IMR-90 (cell line): ENCODE measurements at regions not wholly inside any gene's neighbourhood (a gene's known extent, or its start where the extent isn't known, plus 50 kb on each side); places are given as distances from the start of the nearest gene placed in this dataset.

ENCODE experiments used
- ATAC-seq: fragments of 200-7000 bp; cut with Tn5 transposase; 2 replicates; pipeline ENCODE4 v1.9.1; 2020; ENCODE audit warnings: low read depth, mild to moderate bottlenecking, moderate library complexity
- BruUV-seq: library from RNA; stranded (reverse); fragments of 400-500 nt; replicated peaks from 2 replicates; lab custom pipeline; 2021; lab: Mats Ljungman, UMichigan
- CTCF ChIA-PET: fragments of 300-600 bp; formaldehyde crosslinking; extraction: SDS; loops from one replicate; lab custom pipeline; 2021; ENCODE audit warnings: antibody characterized with exemption; lab: Yijun Ruan, JAX
- POLR2A ChIA-PET: fragments of 300-600 bp; sonication (Branson Sonifier 250); formaldehyde crosslinking; loops from one replicate; lab custom pipeline; 2022; ENCODE audit warnings: antibody characterized with exemption; ENCODE audit not compliant: unreplicated experiment; lab: Charles Lee
- DNase-seq: peaks from one replicate; pipeline ENCODE4 v3.0.0; 2013
- H2AFZ ChIP-seq: replicated peaks from 2 replicates; pipeline ENCODE3; 2013; ENCODE audit warnings: low read length, mild to moderate bottlenecking; ENCODE audit not compliant: poor library complexity
- H2AK5ac ChIP-seq: 2 replicates; pipeline ENCODE4 v1.6.1; 2013; ENCODE audit warnings: low read depth, low read length, inconsistent platforms
- H2AK9ac ChIP-seq: replicated peaks from 2 replicates; pipeline ENCODE3; 2013; ENCODE audit warnings: mild to moderate bottlenecking, low read depth, low read length, moderate library complexity; ENCODE audit not compliant: poor library complexity
- H2BK120ac ChIP-seq: 2 replicates; pipeline ENCODE4 v1.6.1; 2013; ENCODE audit warnings: low read depth, low read length, inconsistent platforms
- H2BK15ac ChIP-seq: 3 replicates; pipeline ENCODE4 v1.6.1; 2013; ENCODE audit warnings: low read depth, low read length, inconsistent platforms
- H2BK20ac ChIP-seq: 2 replicates; pipeline ENCODE4 v1.6.1; 2013; ENCODE audit warnings: low read depth, mild to moderate bottlenecking, inconsistent platforms, low read length, moderate library complexity
- H2BK5ac ChIP-seq: 2 replicates; pipeline ENCODE4 v1.6.1; 2013; ENCODE audit warnings: mild to moderate bottlenecking, low read depth, low read length, inconsistent platforms; ENCODE audit not compliant: poor library complexity, severe bottlenecking
- H3K14ac ChIP-seq: replicated peaks from 2 replicates; pipeline ENCODE4 v1.6.1; 2013; ENCODE audit warnings: low read depth, low read length, inconsistent platforms
- H3K18ac ChIP-seq: 2 replicates; pipeline ENCODE4 v1.6.1; 2013; ENCODE audit warnings: low read depth, low read length, control low read depth
- H3K23ac ChIP-seq: 2 replicates; pipeline ENCODE4 v1.6.1; 2013; ENCODE audit warnings: low read depth, low read length, inconsistent platforms
- H3K27ac ChIP-seq: 2 replicates; pipeline ENCODE4 v1.5.1; 2013; ENCODE audit warnings: mild to moderate bottlenecking, control low read depth, low read length; ENCODE audit not compliant: insufficient read depth
- H3K27me3 ChIP-seq: 2 replicates; pipeline ENCODE4 v1.6.1; 2013; ENCODE audit warnings: low read length; ENCODE audit not compliant: control insufficient read depth, insufficient read depth
- H3K36me3 ChIP-seq: 2 replicates; pipeline ENCODE4 v1.6.1; 2013; ENCODE audit warnings: low read length, mixed read lengths; ENCODE audit not compliant: control insufficient read depth, insufficient read depth
- H3K4ac ChIP-seq: 2 replicates; pipeline ENCODE4 v1.6.1; 2013; ENCODE audit warnings: low read depth, low read length, inconsistent platforms
- H3K4me1 ChIP-seq: 2 replicates; pipeline ENCODE4 v1.6.1; 2013; ENCODE audit warnings: low read length, mixed read lengths; ENCODE audit not compliant: control insufficient read depth, insufficient read depth
- H3K4me2 ChIP-seq: 2 replicates; pipeline ENCODE4 v1.6.1; 2013; ENCODE audit warnings: low read depth, mild to moderate bottlenecking, control low read depth, low read length, moderate library complexity
- H3K4me3 ChIP-seq: 2 replicates; pipeline ENCODE4 v1.5.1; 2013; ENCODE audit warnings: low read depth, mild to moderate bottlenecking, control low read depth, low read length, moderate library complexity; ENCODE audit not compliant: insufficient read depth
- H3K56ac ChIP-seq: 2 replicates; pipeline ENCODE4 v1.6.1; 2013; ENCODE audit warnings: low read length, inconsistent platforms; ENCODE audit not compliant: insufficient read depth; ENCODE audit errors: extremely low read depth
- H3K79me1 ChIP-seq, 2 experiments: 2 replicates each; pipeline ENCODE4 v1.6.1; 2013; ENCODE audit warnings: low read length in 2 of 2, inconsistent platforms in 1 of 2, low read depth in 1 of 2
- H3K9ac ChIP-seq: 2 replicates; pipeline ENCODE4 v1.6.1; 2013; ENCODE audit warnings: low read depth, low read length, control low read depth
- H3K9me1 ChIP-seq: 2 replicates; pipeline ENCODE4 v1.6.1; 2013; ENCODE audit warnings: low read length, inconsistent platforms; ENCODE audit not compliant: insufficient read depth
- H3K9me3 ChIP-seq: 2 replicates; pipeline ENCODE4 v1.6.1; 2013; ENCODE audit warnings: low read length; ENCODE audit not compliant: control insufficient read depth, insufficient read depth
- H4K20me1 ChIP-seq: 2 replicates; pipeline ENCODE4 v1.6.1; 2013; ENCODE audit warnings: low read length, inconsistent platforms; ENCODE audit not compliant: insufficient read depth
- H4K5ac ChIP-seq: 2 replicates; pipeline ENCODE4 v1.6.1; 2013; ENCODE audit warnings: mild to moderate bottlenecking, low read depth, low read length, control low read depth
- H4K8ac ChIP-seq, 2 experiments: 2 replicates each; pipeline ENCODE4 v1.6.1; 2013; ENCODE audit warnings: low read depth in 2 of 2, low read length in 2 of 2, control low read depth in 1 of 2, inconsistent platforms in 1 of 2
- H4K91ac ChIP-seq: 2 replicates; pipeline ENCODE4 v1.6.1; 2013; ENCODE audit warnings: low read depth, low read length, inconsistent platforms; ENCODE audit not compliant: insufficient read depth
- BHLHE40 ChIP-seq: fragments of 150-350 bp; IDR thresholded peaks from 2 replicates; pipeline ENCODE4 v1.6.1; 2016; ENCODE audit warnings: mild to moderate bottlenecking, low read depth, low read length
- CEBPB ChIP-seq: IDR thresholded peaks from 2 replicates; pipeline ENCODE4 v1.6.1; 2012; ENCODE audit warnings: low read depth, low read length, improper control_type of control experiment
- CHD1 ChIP-seq: IDR thresholded peaks from 2 replicates; pipeline ENCODE4 v1.6.1; 2012; ENCODE audit warnings: low read depth, low read length, improper control_type of control experiment
- CTCF ChIP-seq: conservative IDR thresholded peaks from 2 replicates; pipeline ENCODE4 v1.5.1; 2012; ENCODE audit warnings: mild to moderate bottlenecking, low read depth, low read length, improper control_type of control experiment
- ELK1 ChIP-seq: fragments of 150-350 bp; IDR thresholded peaks from 2 replicates; pipeline ENCODE4 v1.6.1; 2016; ENCODE audit warnings: low read depth, mild to moderate bottlenecking, low read length, moderate library complexity, borderline replicate concordance
- FOS ChIP-seq: fragments of 150-350 bp; IDR thresholded peaks from 2 replicates; pipeline ENCODE4 v1.6.1; 2016; ENCODE audit warnings: low read depth, low read length
- MAFK ChIP-seq: IDR thresholded peaks from 2 replicates; pipeline ENCODE4 v1.6.1; 2012; ENCODE audit warnings: low read depth, low read length, improper control_type of control experiment
- MAZ ChIP-seq: IDR thresholded peaks from 2 replicates; pipeline ENCODE4 v1.6.1; 2012; ENCODE audit warnings: low read depth, mild to moderate bottlenecking, low read length, improper control_type of control experiment, moderate library complexity, borderline replicate concordance
- MXI1 ChIP-seq: IDR thresholded peaks from 2 replicates; pipeline ENCODE4 v1.6.1; 2012; ENCODE audit warnings: low read depth, mild to moderate bottlenecking, low read length, moderate library complexity, borderline replicate concordance
- NFE2L2 ChIP-seq: fragments of 150-350 bp; IDR thresholded peaks from 2 replicates; pipeline ENCODE4 v1.6.1; 2016; ENCODE audit warnings: low read depth, mild to moderate bottlenecking, low read length
- POLR2A ChIP-seq: IDR thresholded peaks from 2 replicates; pipeline ENCODE4 v1.6.1; 2012; ENCODE audit warnings: mild to moderate bottlenecking, low read depth, low read length
- RAD21 ChIP-seq: IDR thresholded peaks from 2 replicates; pipeline ENCODE4 v1.6.1; 2012; ENCODE audit warnings: low read length, improper control_type of control experiment
- RCOR1 ChIP-seq: IDR thresholded peaks from 2 replicates; pipeline ENCODE4 v1.6.1; 2012; ENCODE audit warnings: mild to moderate bottlenecking, low read length, improper control_type of control experiment; ENCODE audit not compliant: insufficient replicate concordance
- RFX5 ChIP-seq: IDR thresholded peaks from 2 replicates; pipeline ENCODE4 v1.8.0; 2012; ENCODE audit warnings: low read depth, mild to moderate bottlenecking, low read length, moderate library complexity
- SMC3 ChIP-seq: fragments of 150-350 bp; IDR thresholded peaks from 2 replicates; pipeline ENCODE4 v1.6.1; 2016; ENCODE audit warnings: low read depth, mild to moderate bottlenecking, antibody characterized with exemption, low read length, moderate library complexity
- USF2 ChIP-seq: fragments of 150-350 bp; IDR thresholded peaks from 2 replicates; pipeline ENCODE4 v1.6.1; 2017; ENCODE audit warnings: mild to moderate bottlenecking, antibody characterized with exemption, low read length, low read depth
- WGBS, 2 experiments: methylation state at CpG; one replicate each; pipeline versions ENCODE4 v1.1.5 to v1.1.7; 2013; ENCODE audit warnings: missing lambda C conversion rate in 2 of 2; ENCODE audit not compliant: insufficient read length in 1 of 2; ENCODE audit errors: extremely low coverage in 2 of 2; 5-methylcytosine and 5-hydroxymethylcytosine counted together
- dilution Hi-C: fragments of 300-500 bp; cut with HindIII; formaldehyde crosslinking; loops from one replicate; pipeline ENCODE4 v1.14.3; 2018; ENCODE audit warnings: low sequenced_read_pairs; ENCODE audit not compliant: unreplicated experiment
- in situ Hi-C: fragments of 300-500 bp; cut with MboI; formaldehyde crosslinking; loops from 3 replicates; pipeline ENCODE4 v1.14.3; 2019; ENCODE audit warnings: low sequenced_read_pairs, inconsistent platforms, mixed read lengths
- intact Hi-C: fragments of 100-400 bp; cut with micrococcal nuclease; formaldehyde crosslinking; loops from 2 replicates; pipeline ENCODE4 v1.10.0; 2022

GRCh38 chr18:66440433-66440832 is 163.5 kb downstream of the CDH19 start:
- H3K27me3 ChIP-seq: no peaks in the 10 kb centered on the region
- H2AFZ ChIP-seq: no peak overlapping the region
- H4K20me1 ChIP-seq: no peaks in the 10 kb centered on the region
- no peak overlapping the region for H3K14ac ChIP-seq
- in situ Hi-C loops (no loop called here), intact Hi-C loops (no loop called here), dilution Hi-C loops (no loop called here)
- H4K91ac ChIP-seq: no peak overlapping the region
- H3K9ac ChIP-seq: no peak overlapping the region
- no peak overlapping the region for H3K56ac ChIP-seq
- H3K4me2 ChIP-seq: no peak overlapping the region
- no peak overlapping the region for H3K18ac ChIP-seq
- H2BK15ac ChIP-seq: no peak overlapping the region
- no peak overlapping the region for H2BK120ac ChIP-seq
- no peaks in the 10 kb centered on the region for H3K79me1 ChIP-seq
- H2BK20ac ChIP-seq: no peak overlapping the region
- no peak overlapping the region for H4K5ac ChIP-seq
- H3K4ac ChIP-seq: no peak overlapping the region
- BruUV-seq: no TSS peak
- no peak overlapping the region for H2AK5ac ChIP-seq
- H3K27ac ChIP-seq: no peak overlapping the region
- H2AK9ac ChIP-seq: no peak overlapping the region
- H3K9me3 ChIP-seq: peaks cover 12% of the 10 kb centered on the region
- DNase-seq (no peak), ATAC-seq (no peak)
- no peaks in the 10 kb centered on the region for H3K4me1 ChIP-seq
- H3K9me1 ChIP-seq: no peaks in the 10 kb centered on the region
- no peak overlapping the region for H2BK5ac ChIP-seq
- no peak overlapping the region for H4K8ac ChIP-seq
- 27% methylated on average over 2 of the region's 6 CpGs; no CpG with 5 or more reads in 1 of the 2 experiments for WGBS, 2 experiments
- TF ChIP-seq BHLHE40 (no peak), POLR2A (no peak), RFX5 (no peak), FOS (no peak), RCOR1 (no peak), RAD21 (no peak), CEBPB (no peak), CTCF (no peak), CHD1 (no peak), NFE2L2 (no peak), USF2 (no peak), MAZ (no peak), SMC3 (no peak), ELK1 (no peak), MAFK (no peak), MXI1 (no peak)
- no peak overlapping the region for H3K4me3 ChIP-seq
- ChIA-PET POLR2A (no interaction called here), CTCF (interaction anchor here (1.0 kb wide), 1 partner anchor 19 kb away, joined by 3 read pairs; no protein-coding TSS in a partner anchor)
- no peaks in the 10 kb centered on the region for H3K36me3 ChIP-seq
- H3K23ac ChIP-seq: no peak overlapping the region
